BLaER1 treated with 17β-estradiol and CSF1 and Interleukin-3, amounts not matched to agents 10 nM and 100 nM (cell line): ENCODE measurements at regions not wholly inside any gene's neighbourhood (a gene's known extent, or its start where the extent isn't known, plus 50 kb on each side); places are given as distances from the start of the nearest gene placed in this dataset.

ENCODE experiments used
- H3K27ac ChIP-seq, 11 experiments: shearing (Covaris generic); formaldehyde crosslinking; 2 replicates each; pipeline ENCODE4 v1.8.1; 2022
- H3K27me3 ChIP-seq, 11 experiments: shearing (Covaris generic); formaldehyde crosslinking; 2 replicates each; pipeline ENCODE4 v1.8.1; 2022
- H3K36me3 ChIP-seq, 11 experiments: shearing (Covaris generic); formaldehyde crosslinking; 2 replicates each; pipeline ENCODE4 v1.8.1; 2022
- H3K4me1 ChIP-seq, 10 experiments: shearing (Covaris generic); formaldehyde crosslinking; 2 replicates each; pipeline ENCODE4 v1.8.1; 2022
- H3K4me2 ChIP-seq, 11 experiments: shearing (Covaris generic); formaldehyde crosslinking; 2 replicates each; pipeline ENCODE4 v1.8.1; 2022
- H3K4me3 ChIP-seq, 10 experiments: shearing (Covaris generic); formaldehyde crosslinking; 2 replicates each; pipeline ENCODE4 v1.8.1; 2022
- H3K9ac ChIP-seq, 11 experiments: shearing (Covaris generic); formaldehyde crosslinking; 2 replicates each; pipeline ENCODE4 v1.8.1; 2022
- H3K9me3 ChIP-seq, 11 experiments: shearing (Covaris generic); formaldehyde crosslinking; replicated peaks in 1 of 11; 2 replicates each; pipeline ENCODE4 v1.8.1; 2022
- H4K20me1 ChIP-seq, 11 experiments: shearing (Covaris generic); formaldehyde crosslinking; 2 replicates each; pipeline ENCODE4 v1.8.1; 2022
- Cebpa-rat ChIP-seq, 11 experiments: shearing (Covaris generic); IDR thresholded peaks; 2 replicates each; pipeline ENCODE4 v1.8.1; 2022

DNA sequence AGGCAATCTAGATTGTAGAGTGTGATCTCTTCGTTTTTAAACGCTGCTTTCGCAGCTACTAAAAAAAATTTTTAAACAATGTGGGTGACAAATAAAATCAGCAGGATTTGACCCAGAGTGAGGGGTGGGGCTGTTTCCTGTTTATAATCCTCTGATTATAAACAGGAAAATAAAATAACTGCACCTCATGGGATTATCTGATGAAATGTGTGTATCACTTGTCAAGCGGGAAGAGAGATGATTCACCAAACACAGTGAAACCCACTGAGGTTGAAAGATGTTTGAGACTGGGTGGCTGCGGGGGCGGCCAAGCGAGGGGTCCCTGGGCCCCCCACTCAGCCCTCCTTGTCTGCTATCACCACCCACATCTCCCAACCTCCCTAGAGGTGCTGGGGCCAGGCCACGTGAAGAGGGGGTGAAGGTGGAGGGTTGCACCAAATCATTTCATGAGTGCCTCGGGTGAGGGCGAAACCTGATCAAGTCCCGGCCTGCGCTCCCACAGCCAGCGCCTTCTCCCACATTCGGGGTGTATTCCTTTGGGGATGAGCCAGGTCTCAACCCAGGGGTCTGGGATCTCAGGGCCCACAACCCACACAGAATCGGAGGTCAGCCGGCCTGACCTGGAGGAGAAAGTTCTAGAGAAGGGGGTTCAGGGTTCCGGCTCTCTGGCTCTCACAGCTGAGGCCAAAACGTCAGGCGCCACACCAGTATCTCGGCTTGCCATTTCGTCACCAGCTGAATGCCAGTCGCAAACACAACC, 212.5 kb downstream of the BMP7 start:
- peak overlapping the region in 1 of 11 experiments; percentile 27; a peak in 1 of 22 replicates for H3K27ac ChIP-seq

DNA sequence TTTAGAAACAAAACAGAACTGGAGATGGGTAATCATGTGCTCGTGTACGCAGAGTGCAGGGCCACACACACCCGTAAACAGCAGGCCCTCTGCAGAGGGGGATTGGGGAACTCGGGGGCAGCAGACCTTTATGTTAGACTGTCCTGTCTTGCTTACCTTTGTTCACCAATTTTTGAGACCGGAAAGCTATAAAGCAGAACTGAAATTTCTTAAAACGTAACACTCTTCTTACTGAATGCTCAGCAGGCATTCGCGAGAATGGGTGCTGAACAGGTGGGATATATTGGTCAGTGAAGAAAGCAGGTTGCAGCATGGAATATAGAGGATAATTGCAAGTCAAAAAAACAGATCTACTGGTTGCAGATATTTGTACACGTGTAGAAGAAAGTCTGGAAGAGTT, 211.1 kb downstream of the BMP7 start:
- Histone ChIP-seq H3K4me3 (no peak overlapping the region), H3K9ac (no peak overlapping the region), H4K20me1 (no peaks in the 10 kb centered on the region), H3K36me3 (no peaks in the 10 kb centered on the region), H3K4me2 (peak overlapping the region in 7 of 11 experiments; percentile 10 to 57 (median 39); a peak in 11 of 22 replicates), H3K27ac (no peak overlapping the region), H3K4me1 (peaks cover 0 to 32% (median 25%) of the 10 kb centered on the region in 10 experiments; a peak in 11 of 20 replicates), H3K27me3 (peaks cover 24 to 42% (median 39%) of the 10 kb centered on the region in 11 experiments), H3K9me3 (peaks cover 6 to 21% (median 14%) of the 10 kb centered on the region in 11 experiments; a peak in 17 of 22 replicates)
- TF ChIP-seq Cebpa-rat (IDR thresholded peaks at IDR 0.05) = no peak

More for the DNA sequence above, 212.5 kb downstream of the BMP7 start:
- Histone ChIP-seq H3K9ac (no peak overlapping the region), H3K4me1 (peaks cover 0 to 27% (median 22%) of the 10 kb centered on the region in 10 experiments; a peak in 11 of 20 replicates), H3K4me2 (peak overlapping the region in 8 of 11 experiments; percentile 11 to 57 (median 44); a peak in 15 of 22 replicates), H3K4me3 (no peak overlapping the region), H3K27me3 (peaks cover 24 to 42% (median 39%) of the 10 kb centered on the region in 11 experiments), H3K9me3 (peaks cover 6 to 21% (median 14%) of the 10 kb centered on the region in 11 experiments; a peak in 17 of 22 replicates), H4K20me1 (no peaks in the 10 kb centered on the region), H3K36me3 (no peaks in the 10 kb centered on the region)
- no peak for TF ChIP-seq Cebpa-rat (IDR thresholded peaks at IDR 0.05)

DNA sequence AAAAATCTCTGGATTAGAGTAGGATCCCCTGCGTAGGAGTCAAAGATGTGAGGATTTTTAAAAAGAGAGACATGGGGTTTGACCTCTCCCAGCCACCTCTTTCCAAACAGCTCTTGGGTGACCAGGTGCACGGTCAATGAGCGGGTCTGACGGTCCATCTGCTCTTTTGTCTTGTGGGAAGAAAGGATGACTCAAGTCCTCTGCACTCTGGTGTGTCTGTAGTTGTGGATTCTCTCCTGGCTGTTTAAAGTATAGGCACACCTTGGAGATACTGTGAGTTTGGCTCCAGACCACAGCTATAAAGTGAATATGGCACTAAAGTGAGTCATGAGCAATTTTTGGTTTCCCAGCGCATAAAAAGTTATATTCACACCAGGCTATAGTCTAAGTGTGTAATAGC, 209.8 kb downstream of the BMP7 start:
- no peak overlapping the region for H3K27ac ChIP-seq

DNA sequence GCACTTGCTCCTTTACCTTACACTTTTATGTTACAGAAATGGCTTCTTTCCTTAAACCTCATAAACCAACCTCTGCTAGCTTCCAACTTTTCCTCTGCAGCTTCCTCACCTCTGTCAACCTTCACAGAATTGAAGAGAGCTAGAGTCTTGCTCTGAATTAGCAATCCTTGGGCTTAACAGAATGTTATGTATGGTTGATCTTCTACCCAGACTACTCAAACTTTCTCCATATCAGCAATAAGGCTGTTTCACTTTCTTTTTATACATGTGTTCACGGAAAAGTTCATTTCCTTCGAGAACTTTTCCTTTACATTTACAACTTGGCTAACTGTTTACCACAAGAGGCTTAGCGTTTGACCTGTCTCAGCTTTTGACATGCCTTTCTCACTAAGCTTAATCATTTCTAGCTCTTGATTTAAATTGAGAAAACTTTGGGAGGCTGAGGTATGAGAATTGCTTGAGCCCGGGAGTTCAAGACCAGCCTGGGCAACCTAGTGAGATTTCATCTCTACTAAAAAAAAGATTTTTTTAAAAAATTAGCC, 207.3 kb downstream of the BMP7 start:
- Histone ChIP-seq H3K27me3 (peaks cover 18 to 28% (median 26%) of the 10 kb centered on the region in 11 experiments), H4K20me1 (no peaks in the 10 kb centered on the region), H3K4me3 (no peak overlapping the region), H3K4me1 (peaks cover 0 to 26% (median 17%) of the 10 kb centered on the region in 10 experiments; a peak in 12 of 20 replicates), H3K36me3 (no peaks in the 10 kb centered on the region), H3K4me2 (peak overlapping the region in 10 of 11 experiments; percentile 1 to 52 (median 33); a peak in 17 of 22 replicates), H3K9ac (no peak overlapping the region), H3K27ac (no peak overlapping the region), H3K9me3 (peaks cover 0 to 10% (median 6%) of the 10 kb centered on the region in 11 experiments; a peak in 5 of 22 replicates)
- TF ChIP-seq Cebpa-rat (IDR thresholded peaks at IDR 0.05) = no peak

More for the DNA sequence above, 209.8 kb downstream of the BMP7 start:
- no peak overlapping the region for H3K4me3 ChIP-seq
- TF ChIP-seq Cebpa-rat (IDR thresholded peaks at IDR 0.05) = no peak
- H4K20me1 ChIP-seq = no peaks in the 10 kb centered on the region
- H3K4me2 ChIP-seq = no peak overlapping the region
- peaks cover 0 to 32% (median 25%) of the 10 kb centered on the region in 10 experiments; a peak in 12 of 20 replicates for H3K4me1 ChIP-seq
- no peak overlapping the region for H3K9ac ChIP-seq
- H3K9me3 ChIP-seq = peaks cover 6 to 21% (median 14%) of the 10 kb centered on the region in 11 experiments; a peak in 17 of 22 replicates
- H3K27me3 ChIP-seq = peaks cover 24 to 42% (median 39%) of the 10 kb centered on the region in 11 experiments
- H3K36me3 ChIP-seq = no peaks in the 10 kb centered on the region

DNA sequence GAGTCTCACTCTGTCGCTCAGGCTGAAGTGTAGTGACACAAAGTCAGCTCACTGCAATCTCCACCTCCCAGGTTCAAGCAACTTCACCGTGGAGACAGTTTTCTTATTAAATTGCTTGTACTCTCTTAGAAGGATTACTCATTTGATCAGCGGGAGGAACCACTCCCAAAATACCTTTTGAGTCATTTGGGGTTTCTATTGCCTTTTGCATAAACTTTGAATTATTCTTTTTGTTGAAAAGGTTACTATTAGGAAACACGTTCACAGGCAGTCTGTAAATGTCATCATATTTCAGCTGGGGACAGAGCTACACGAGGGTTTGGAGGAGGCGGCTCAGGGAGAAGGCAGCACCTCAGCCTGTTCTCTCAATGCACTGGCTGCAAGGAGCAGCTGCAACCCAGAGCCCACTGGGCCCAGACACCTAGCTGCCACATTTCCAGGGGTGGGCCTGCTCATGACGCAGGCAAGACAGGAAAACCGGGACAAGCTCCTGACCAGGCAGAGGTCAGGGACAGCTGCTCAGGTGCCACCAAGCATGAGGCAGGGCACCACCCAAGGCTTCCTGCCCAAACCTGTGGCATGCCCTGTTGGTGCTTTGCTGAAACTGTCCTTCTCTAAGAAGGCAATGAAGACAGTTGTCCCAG, 205.9 kb downstream of the BMP7 start:
- H3K36me3 ChIP-seq = no peaks in the 10 kb centered on the region
- no peak for TF ChIP-seq Cebpa-rat (IDR thresholded peaks at IDR 0.05)
- no peak overlapping the region for H3K4me2 ChIP-seq
- no peak overlapping the region for H3K27ac ChIP-seq
- no peak overlapping the region for H3K4me3 ChIP-seq
- H4K20me1 ChIP-seq = no peaks in the 10 kb centered on the region
- peaks cover 4 to 14% (median 12%) of the 10 kb centered on the region in 11 experiments for H3K27me3 ChIP-seq
- no peak overlapping the region for H3K9ac ChIP-seq
- H3K4me1 ChIP-seq = peaks cover 0 to 12% (median 5%) of the 10 kb centered on the region in 10 experiments; a peak in 10 of 20 replicates
- H3K9me3 ChIP-seq = no peaks in the 10 kb centered on the region

DNA sequence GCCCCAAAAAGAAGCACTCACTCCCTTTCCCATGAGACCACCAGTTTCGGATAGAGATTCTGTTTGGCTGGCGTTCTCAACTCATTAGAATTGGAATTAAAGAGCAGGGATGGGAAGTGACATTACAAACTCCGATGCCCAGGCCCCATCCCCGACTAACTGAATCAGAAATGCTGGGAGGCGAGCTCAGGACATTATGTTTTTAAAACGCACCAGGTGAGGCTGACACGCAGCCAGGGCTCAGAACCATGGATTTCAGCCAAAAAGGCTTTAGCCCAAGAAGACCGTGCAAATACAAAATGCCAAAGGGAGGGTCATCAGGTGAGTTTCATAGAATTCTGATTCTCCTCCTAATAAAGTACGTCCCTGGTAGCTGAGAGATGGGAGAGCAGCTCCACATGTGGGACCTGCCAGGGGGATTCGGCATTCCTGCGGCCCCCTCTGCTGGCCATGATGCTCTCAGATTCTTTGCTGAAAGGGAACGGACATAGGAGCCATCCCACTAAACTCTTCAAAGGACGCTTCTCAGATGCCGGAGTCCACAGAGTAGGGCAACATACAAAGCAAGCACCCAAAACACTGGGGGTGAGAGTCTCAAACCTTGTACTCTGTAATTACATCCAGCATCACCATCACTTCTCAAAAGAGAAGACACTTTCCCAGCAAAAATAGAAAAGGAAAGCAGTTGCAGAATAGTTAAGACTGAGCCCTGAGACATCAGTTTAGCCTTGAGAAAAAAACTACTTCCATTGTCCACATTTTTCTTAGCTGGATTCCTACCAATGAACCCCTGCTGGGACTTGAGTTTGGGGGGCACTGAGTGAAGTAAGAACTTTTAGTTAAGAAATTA, 205.2 kb downstream of the BMP7 start:
- Histone ChIP-seq H3K9me3 (no peaks in the 10 kb centered on the region), H3K27me3 (peaks cover 0 to 7% (median 5%) of the 10 kb centered on the region in 11 experiments; a peak in 16 of 22 replicates), H4K20me1 (no peaks in the 10 kb centered on the region), H3K36me3 (no peaks in the 10 kb centered on the region), H3K4me1 (peaks cover 0 to 11% (median 4%) of the 10 kb centered on the region in 10 experiments; a peak in 8 of 20 replicates), H3K4me2 (no peak overlapping the region), H3K9ac (no peak overlapping the region), H3K4me3 (no peak overlapping the region), H3K27ac (no peak overlapping the region)
- no peak for TF ChIP-seq Cebpa-rat (IDR thresholded peaks at IDR 0.05)

DNA sequence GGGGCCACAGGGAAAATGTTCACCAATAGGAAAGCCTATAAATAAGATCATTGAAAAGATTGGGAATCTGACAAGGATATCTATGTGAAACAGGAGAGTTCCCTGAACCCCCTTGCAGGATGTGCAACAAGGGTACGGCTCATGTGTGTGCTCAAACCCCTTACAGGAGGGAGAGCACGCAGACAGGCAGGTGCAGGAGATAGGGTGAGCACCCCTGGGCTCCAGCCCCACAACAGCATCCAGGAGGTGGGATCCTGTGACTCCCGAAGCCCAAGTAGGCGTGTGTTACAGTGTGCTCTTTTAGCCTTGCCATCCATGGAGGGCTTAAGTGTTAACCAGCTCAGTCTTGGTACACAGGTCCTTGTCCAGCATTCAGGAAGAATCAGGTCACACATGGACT, 204.2 kb downstream of the BMP7 start:
- no peak overlapping the region for H3K9ac ChIP-seq
- no peak for TF ChIP-seq Cebpa-rat (IDR thresholded peaks at IDR 0.05)
- no peak overlapping the region for H3K4me3 ChIP-seq
- H3K27me3 ChIP-seq = peaks cover 0 to 6% (median 0%) of the 10 kb centered on the region in 11 experiments; a peak in 4 of 22 replicates
- no peaks in the 10 kb centered on the region for H3K9me3 ChIP-seq
- H3K36me3 ChIP-seq = no peaks in the 10 kb centered on the region
- H3K27ac ChIP-seq = no peak overlapping the region
- no peak overlapping the region for H3K4me2 ChIP-seq
- peaks cover 0 to 15% (median 4%) of the 10 kb centered on the region in 10 experiments; a peak in 8 of 20 replicates for H3K4me1 ChIP-seq
- H4K20me1 ChIP-seq = no peaks in the 10 kb centered on the region

DNA sequence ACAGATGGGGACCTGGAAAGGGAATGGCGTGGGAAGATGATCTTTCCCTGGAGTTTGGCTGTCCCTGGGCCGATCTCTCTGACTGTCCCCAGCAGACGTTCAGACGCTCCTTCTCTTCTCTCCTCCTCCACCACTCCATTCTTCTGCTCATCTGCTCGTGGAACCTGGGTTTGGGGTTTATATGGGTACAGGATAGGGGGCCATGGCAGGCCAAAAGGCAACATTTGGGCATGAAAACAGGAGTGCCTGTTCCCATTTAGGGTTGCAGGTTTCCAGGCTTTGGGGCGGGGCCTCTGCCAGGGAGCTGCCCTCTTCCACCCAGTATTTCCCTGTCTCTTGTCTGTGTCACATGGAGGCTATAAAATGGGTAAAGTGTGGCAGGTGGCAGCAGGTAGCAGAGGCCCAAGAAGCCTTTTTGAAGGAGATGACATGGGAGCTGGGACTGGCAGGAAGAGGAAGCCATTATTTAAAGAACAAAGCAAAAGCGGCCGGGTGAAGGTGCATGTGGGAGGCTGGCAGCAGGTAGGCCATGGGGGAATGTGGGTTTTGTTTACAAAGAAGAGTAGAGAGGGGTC, 203.7 kb downstream of the BMP7 start:
- no peaks in the 10 kb centered on the region for H3K9me3 ChIP-seq
- peaks cover 0 to 6% (median 0%) of the 10 kb centered on the region in 11 experiments; a peak in 4 of 22 replicates for H3K27me3 ChIP-seq
- no peaks in the 10 kb centered on the region for H4K20me1 ChIP-seq
- H3K36me3 ChIP-seq = no peaks in the 10 kb centered on the region
- H3K4me2 ChIP-seq = no peak overlapping the region
- H3K9ac ChIP-seq = no peak overlapping the region
- H3K4me1 ChIP-seq = peaks cover 0 to 15% (median 4%) of the 10 kb centered on the region in 10 experiments; a peak in 8 of 20 replicates
- no peak overlapping the region for H3K4me3 ChIP-seq
- TF ChIP-seq Cebpa-rat (IDR thresholded peaks at IDR 0.05) = no peak
- no peak overlapping the region for H3K27ac ChIP-seq
